Lung (tissue), 9 donors: ENCODE measurements at regions not wholly inside any gene's neighbourhood (a gene's known extent, or its start where the extent isn't known, plus 50 kb on each side); places are given as distances from the start of the nearest gene placed in this dataset.
"Not testable (repeated sequence)": the region's sequence is repeated elsewhere in the genome, so short reads cannot be mapped to it uniquely, and the experiment has no call there.

Experiments
- ATAC-seq: fragments of 200-7000 bp; cut with Tn5 transposase; one replicate; pipeline ENCODE4 v1.9.1; 2020; ENCODE audit warnings: moderate number of reproducible peaks; ENCODE audit not compliant: insufficient read depth, low FRiP score
- DNase-seq, 3 donors: peaks; one replicate each; pipeline ENCODE4 v3.0.0-alpha.2; 2013 to 2017
- H3K27ac ChIP-seq, 2 donors: one replicate each; pipeline ENCODE4 v1.5.1; 2013; ENCODE audit warnings: mild to moderate bottlenecking in 2 of 2, moderate library complexity in 2 of 2, control low read depth in 1 of 2, inconsistent platforms in 1 of 2, low read depth in 1 of 2, low read length in 1 of 2
- H3K27me3 ChIP-seq, 3 donors: one replicate each; pipeline ENCODE4 v1.5.1; 2013; ENCODE audit warnings: low read length in 2 of 3; ENCODE audit not compliant: control insufficient read depth in 3 of 3, insufficient read depth in 3 of 3
- H3K36me3 ChIP-seq, 4 donors: one replicate each; pipeline ENCODE4 v1.5.1; 2013; ENCODE audit warnings: low read length in 4 of 4, mild to moderate bottlenecking in 1 of 4, moderate library complexity in 1 of 4; ENCODE audit not compliant: control insufficient read depth in 4 of 4, insufficient read depth in 4 of 4
- H3K4me1 ChIP-seq, 5 donors: one replicate each; pipeline ENCODE4 v1.5.1; 2013; ENCODE audit warnings: low read length in 5 of 5, mild to moderate bottlenecking in 2 of 5, moderate library complexity in 1 of 5; ENCODE audit not compliant: control insufficient read depth in 5 of 5, insufficient read depth in 5 of 5
- H3K4me3 ChIP-seq: one replicate; pipeline ENCODE4 v1.5.1; 2013; ENCODE audit warnings: mild to moderate bottlenecking, control low read depth, moderate library complexity
- H3K9ac ChIP-seq, 2 donors: one replicate each; pipeline ENCODE4 v1.5.1; 2013; ENCODE audit warnings: low read length in 2 of 2, control low read depth in 1 of 2; ENCODE audit not compliant: insufficient read depth in 1 of 2
- H3K9me3 ChIP-seq, 4 donors: one replicate each; pipeline ENCODE4 v1.5.1; 2013; ENCODE audit warnings: low read length in 3 of 4, mild to moderate bottlenecking in 1 of 4, moderate library complexity in 1 of 4; ENCODE audit not compliant: control insufficient read depth in 4 of 4, insufficient read depth in 3 of 4
- WGBS, 2 donors: extraction: QIAGEN DNeasy Blood & Tissue Kit; methylation state at CpG; one replicate each; pipeline ENCODE4 v1.1.7; 2013; 5-methylcytosine and 5-hydroxymethylcytosine counted together
- donor health status: Bipolar disorder and iron deficiency.
- donor health status: healthy.
- donor health status: DM: yes; HTN: yes; CAD: no.

DNA sequence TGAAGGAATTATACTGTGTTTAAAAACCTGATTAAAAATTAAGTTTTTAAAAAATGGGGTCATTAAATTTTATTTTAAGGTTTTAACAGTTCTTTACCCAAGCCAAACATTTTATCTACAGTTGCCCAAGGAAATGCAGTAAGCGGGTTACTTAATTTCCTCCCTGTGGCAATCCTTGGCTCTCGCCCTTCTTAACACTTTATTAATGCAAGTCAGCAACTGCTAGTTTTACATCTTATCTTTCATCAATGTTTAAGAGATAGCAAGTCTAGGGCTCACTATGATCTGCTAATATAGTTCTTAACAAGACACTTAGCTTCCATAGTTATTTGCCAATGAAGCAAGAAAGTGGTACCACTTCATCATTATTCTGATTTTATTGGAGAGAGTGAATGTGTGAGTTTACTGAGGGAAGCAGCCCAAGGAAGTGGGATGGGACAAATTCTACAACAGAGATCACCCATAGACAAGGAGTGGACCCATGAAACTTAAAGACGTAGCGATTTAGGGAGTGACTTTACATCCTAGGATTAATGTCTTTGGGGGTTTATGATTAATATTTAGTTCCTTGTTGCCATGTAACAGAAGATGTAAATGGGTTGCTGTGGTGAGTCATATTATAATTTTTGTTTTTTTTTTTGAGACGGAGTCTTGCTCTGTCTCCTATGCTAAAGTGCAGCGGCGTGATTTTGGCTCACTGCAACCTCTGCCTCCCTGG is 120.4 kb upstream of the ZNF658 start:
- not testable (repeated sequence) for H3K27me3 ChIP-seq, H3K4me1 ChIP-seq, ATAC-seq, H3K36me3 ChIP-seq, H3K9ac ChIP-seq, DNase-seq, H3K27ac ChIP-seq, H3K9me3 ChIP-seq, H3K4me3 ChIP-seq
- no CpG with 5 or more reads among the region's 7 CpGs for WGBS, 2 donors

GRCh38 chr9:66781240-66781639 is 119.3 kb upstream of the ZNF658 start:
- not testable (repeated sequence) for H3K27me3 ChIP-seq, H3K4me3 ChIP-seq, H3K4me1 ChIP-seq, DNase-seq, H3K9ac ChIP-seq, H3K36me3 ChIP-seq, H3K9me3 ChIP-seq, ATAC-seq, H3K27ac ChIP-seq
- WGBS, 2 donors, result 0% methylated on average over 1 of the region's 1 CpG

- not testable (repeated sequence) for H3K9me3 ChIP-seq, H3K4me3 ChIP-seq, H3K4me1 ChIP-seq, H3K27me3 ChIP-seq, ATAC-seq, DNase-seq, H3K9ac ChIP-seq, H3K36me3 ChIP-seq, H3K27ac ChIP-seq
- WGBS, 2 donors, result 68 to 70% methylated on average over 3 of the region's 6 CpGs
Measured at GRCh38 chr9:66782010-66782409, 118.5 kb upstream of the ZNF658 start.

DNA sequence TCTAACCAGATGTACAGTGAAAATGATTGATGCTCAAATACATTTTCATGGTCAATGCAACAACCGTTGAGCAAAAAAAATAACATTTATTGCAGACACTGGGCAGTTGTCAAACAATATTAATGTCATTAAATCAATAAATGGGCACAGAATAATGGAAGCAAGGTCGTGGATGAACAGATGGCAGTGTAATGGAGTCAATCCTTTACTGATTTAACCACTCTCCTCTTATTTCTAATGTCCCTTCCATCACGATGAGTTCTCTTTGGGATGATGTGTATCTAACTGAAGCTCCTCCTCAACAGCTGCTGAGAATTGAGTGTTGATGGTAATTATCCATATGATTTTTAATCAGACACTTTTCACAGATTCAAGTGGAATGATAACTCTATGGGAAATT is 114.9 kb upstream of the ZNF658 start:
- not testable (repeated sequence) for DNase-seq, ATAC-seq, H3K4me3 ChIP-seq, H3K9me3 ChIP-seq, H3K27me3 ChIP-seq, H3K4me1 ChIP-seq, H3K27ac ChIP-seq, H3K36me3 ChIP-seq, H3K9ac ChIP-seq
- WGBS, 2 donors, result 73 to 81% methylated on average over 3 of the region's 3 CpGs

- not testable (repeated sequence) for H3K4me1 ChIP-seq, H3K27me3 ChIP-seq, H3K27ac ChIP-seq, H3K4me3 ChIP-seq, ATAC-seq, H3K9ac ChIP-seq, H3K9me3 ChIP-seq, H3K36me3 ChIP-seq
- peak in 1 of 3 donors; percentile 17 for DNase-seq
- WGBS, 2 donors, result 83 to 100% methylated on average over 1 of the region's 5 CpGs
Measured at GRCh38 chr9:66791092-66791750, 109.3 kb upstream of the ZNF658 start.

DNA sequence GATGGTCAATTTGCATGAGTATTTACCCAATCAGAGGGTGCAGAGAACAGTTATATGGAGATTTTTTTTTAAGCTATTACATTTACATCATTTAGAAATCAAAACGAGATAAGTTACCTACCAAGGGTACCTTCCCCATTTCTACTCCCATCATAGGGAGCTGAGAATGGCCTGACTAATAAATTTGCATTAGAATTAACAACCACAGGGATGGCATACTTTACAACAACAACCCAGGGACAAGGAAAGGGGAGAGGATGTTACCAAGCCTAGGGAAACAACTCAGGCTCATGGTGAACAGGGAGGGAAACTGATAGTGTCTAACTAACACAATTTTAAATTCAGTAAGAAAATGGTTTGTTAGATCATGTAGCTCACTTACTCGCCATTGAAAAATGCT is 105.8 kb upstream of the ZNF658 start:
- not testable (repeated sequence) for H3K9ac ChIP-seq, H3K9me3 ChIP-seq, H3K27ac ChIP-seq, ATAC-seq, H3K27me3 ChIP-seq, DNase-seq, H3K36me3 ChIP-seq, H3K4me3 ChIP-seq, H3K4me1 ChIP-seq
- WGBS, 2 donors, result 24 to 33% methylated on average over 1 of the region's 2 CpGs

DNA sequence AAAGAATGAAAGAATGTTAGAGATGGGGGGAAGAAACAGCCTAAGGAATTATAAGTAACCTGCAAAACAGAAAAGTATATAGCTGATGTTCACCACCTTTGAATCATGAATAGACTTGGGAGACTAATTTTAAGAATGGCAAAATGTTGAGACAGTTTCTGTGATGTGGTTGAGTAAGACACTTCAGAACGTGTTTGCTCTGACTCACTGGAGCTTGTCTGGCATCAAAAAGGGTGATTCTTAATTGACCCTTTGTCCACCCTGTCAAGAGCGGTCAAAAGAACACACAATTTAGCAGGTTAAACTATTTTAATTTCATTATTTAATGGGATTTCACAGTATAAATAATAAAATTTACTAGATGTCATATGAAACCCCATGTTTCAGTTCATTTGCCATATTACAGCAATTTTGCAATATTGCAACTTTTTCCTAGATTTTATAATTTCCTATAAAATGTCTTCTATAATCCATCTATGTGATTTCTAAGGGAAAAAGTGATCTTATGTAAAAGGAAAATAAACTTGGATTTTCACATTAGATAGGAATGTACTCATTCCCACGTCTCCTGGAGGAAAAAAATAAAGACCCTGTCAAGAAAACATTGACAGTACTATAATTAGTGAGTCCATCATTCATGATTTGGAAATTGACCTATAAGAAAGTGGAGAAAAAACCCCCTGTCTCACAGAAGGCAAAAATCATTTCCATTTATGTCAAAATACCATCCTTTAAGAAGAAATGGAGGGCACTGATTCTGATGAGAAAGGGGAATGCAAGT is 104.6 kb upstream of the ZNF658 start:
- H3K27ac ChIP-seq, H3K27me3 ChIP-seq, H3K9ac ChIP-seq, H3K4me1 ChIP-seq, ATAC-seq, H3K9me3 ChIP-seq, DNase-seq, H3K4me3 ChIP-seq, H3K36me3 ChIP-seq: not testable (repeated sequence)
- WGBS, 2 donors, result 59 to 81% methylated on average over 2 of the region's 3 CpGs
